ENCODE measurements at regions not wholly inside any gene's neighbourhood (a gene's known extent, or its start where the extent isn't known, plus 50 kb on each side); places are given as distances from the start of the nearest gene placed in this dataset.

- TF ChIP-seq CTCF (IDR thresholded peaks at IDR 0.05) (no peak), IRF2 (CRISPR knock-in tag; IDR thresholded peaks at IDR 0.05; ENCODE audit: borderline replicate concordance, low read depth) (no peak)
- TF ChIP-seq, protein P1, sequence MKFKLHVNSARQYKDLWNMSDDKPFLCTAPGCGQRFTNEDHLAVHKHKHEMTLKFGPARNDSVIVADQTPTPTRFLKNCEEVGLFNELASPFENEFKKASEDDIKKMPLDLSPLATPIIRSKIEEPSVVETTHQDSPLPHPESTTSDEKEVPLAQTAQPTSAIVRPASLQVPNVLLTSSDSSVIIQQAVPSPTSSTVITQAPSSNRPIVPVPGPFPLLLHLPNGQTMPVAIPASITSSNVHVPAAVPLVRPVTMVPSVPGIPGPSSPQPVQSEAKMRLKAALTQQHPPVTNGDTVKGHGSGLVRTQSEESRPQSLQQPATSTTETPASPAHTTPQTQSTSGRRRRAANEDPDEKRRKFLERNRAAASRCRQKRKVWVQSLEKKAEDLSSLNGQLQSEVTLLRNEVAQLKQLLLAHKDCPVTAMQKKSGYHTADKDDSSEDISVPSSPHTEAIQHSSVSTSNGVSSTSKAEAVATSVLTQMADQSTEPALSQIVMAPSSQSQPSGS (CRISPR knock-in tag; IDR thresholded peaks at IDR 0.05; ENCODE audit: borderline replicate concordance, low read depth): no peak
These were observed 65.6 kb upstream of the RMST start (continued) for GRCh38 chr12:97397008-97397407.

DNA sequence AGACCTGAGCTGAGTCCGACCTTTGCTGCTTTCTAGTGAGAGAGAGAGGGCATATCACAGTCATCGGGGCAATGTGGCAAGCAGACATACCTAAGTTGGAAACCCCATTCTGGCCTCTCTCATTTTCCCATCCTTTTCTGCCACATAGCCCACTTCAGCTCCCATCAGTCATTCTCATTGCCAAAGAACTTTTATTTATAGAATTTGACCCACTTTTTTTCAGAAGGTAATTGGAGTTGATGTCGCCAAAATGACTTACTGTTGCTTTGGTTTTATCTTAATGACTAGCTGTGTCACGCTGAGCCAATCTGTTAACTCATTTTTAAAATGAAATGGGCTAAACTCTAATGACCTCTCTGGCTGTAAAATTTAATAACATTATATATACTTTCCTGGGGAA, 63.9 kb upstream of the RMST start:
- Mint-ChIP-seq H3K4me3 (no peak overlapping the region), H3K27ac (no peak overlapping the region), H3K27me3 (ENCODE audit: low read depth) (no peaks in the 10 kb centered on the region), H3K9me3 (peaks cover 8% of the 10 kb centered on the region), H3K4me1 (peaks cover 37% of the 10 kb centered on the region), H3K36me3 (peaks cover 6% of the 10 kb centered on the region; the same call in 1 of the 2 replicates)
- ATAC-seq (no peak), DNase-seq (ENCODE audit: low spot score) (no peak)
- ChIA-PET POLR2A (no interaction called here), CTCF (interaction anchor here (2.5 kb wide), 1 partner anchor 408 kb away, joined by 6 read pairs; no protein-coding TSS in a partner anchor)
- TF ChIP-seq ZMAT4 (CRISPR knock-in tag; IDR thresholded peaks at IDR 0.05) (no peak), EMX1 (CRISPR knock-in tag; IDR thresholded peaks at IDR 0.05) (no peak), ZNF138 (CRISPR knock-in tag; conservative IDR thresholded peaks at IDR 0.05) (no peak), ZNF263 (CRISPR knock-in tag; IDR thresholded peaks at IDR 0.05; ENCODE audit: low read depth) (no peak), OVOL2 (CRISPR knock-in tag; IDR thresholded peaks at IDR 0.05; ENCODE audit: borderline replicate concordance) (no peak), ZBTB43 (CRISPR knock-in tag; IDR thresholded peaks at IDR 0.05) (no peak), ZNF121 (CRISPR knock-in tag; IDR thresholded peaks at IDR 0.05) (no peak), FOXP1 (CRISPR knock-in tag; IDR thresholded peaks at IDR 0.05; ENCODE audit: borderline replicate concordance) (no peak), MLX (CRISPR knock-in tag; IDR thresholded peaks at IDR 0.05) (no peak)
- TF ChIP-seq, protein P2, sequence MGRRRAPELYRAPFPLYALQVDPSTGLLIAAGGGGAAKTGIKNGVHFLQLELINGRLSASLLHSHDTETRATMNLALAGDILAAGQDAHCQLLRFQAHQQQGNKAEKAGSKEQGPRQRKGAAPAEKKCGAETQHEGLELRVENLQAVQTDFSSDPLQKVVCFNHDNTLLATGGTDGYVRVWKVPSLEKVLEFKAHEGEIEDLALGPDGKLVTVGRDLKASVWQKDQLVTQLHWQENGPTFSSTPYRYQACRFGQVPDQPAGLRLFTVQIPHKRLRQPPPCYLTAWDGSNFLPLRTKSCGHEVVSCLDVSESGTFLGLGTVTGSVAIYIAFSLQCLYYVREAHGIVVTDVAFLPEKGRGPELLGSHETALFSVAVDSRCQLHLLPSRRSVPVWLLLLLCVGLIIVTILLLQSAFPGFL (CRISPR knock-in tag; IDR thresholded peaks at IDR 0.05; ENCODE audit: borderline replicate concordance): no peak
- TF ChIP-seq, protein P3, sequence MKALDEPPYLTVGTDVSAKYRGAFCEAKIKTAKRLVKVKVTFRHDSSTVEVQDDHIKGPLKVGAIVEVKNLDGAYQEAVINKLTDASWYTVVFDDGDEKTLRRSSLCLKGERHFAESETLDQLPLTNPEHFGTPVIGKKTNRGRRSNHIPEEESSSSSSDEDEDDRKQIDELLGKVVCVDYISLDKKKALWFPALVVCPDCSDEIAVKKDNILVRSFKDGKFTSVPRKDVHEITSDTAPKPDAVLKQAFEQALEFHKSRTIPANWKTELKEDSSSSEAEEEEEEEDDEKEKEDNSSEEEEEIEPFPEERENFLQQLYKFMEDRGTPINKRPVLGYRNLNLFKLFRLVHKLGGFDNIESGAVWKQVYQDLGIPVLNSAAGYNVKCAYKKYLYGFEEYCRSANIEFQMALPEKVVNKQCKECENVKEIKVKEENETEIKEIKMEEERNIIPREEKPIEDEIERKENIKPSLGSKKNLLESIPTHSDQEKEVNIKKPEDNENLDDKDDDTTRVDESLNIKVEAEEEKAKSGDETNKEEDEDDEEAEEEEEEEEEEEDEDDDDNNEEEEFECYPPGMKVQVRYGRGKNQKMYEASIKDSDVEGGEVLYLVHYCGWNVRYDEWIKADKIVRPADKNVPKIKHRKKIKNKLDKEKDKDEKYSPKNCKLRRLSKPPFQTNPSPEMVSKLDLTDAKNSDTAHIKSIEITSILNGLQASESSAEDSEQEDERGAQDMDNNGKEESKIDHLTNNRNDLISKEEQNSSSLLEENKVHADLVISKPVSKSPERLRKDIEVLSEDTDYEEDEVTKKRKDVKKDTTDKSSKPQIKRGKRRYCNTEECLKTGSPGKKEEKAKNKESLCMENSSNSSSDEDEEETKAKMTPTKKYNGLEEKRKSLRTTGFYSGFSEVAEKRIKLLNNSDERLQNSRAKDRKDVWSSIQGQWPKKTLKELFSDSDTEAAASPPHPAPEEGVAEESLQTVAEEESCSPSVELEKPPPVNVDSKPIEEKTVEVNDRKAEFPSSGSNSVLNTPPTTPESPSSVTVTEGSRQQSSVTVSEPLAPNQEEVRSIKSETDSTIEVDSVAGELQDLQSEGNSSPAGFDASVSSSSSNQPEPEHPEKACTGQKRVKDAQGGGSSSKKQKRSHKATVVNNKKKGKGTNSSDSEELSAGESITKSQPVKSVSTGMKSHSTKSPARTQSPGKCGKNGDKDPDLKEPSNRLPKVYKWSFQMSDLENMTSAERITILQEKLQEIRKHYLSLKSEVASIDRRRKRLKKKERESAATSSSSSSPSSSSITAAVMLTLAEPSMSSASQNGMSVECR (CRISPR knock-in tag; IDR thresholded peaks at IDR 0.05; ENCODE audit: borderline replicate concordance): no peak
- TF ChIP-seq, protein P4, sequence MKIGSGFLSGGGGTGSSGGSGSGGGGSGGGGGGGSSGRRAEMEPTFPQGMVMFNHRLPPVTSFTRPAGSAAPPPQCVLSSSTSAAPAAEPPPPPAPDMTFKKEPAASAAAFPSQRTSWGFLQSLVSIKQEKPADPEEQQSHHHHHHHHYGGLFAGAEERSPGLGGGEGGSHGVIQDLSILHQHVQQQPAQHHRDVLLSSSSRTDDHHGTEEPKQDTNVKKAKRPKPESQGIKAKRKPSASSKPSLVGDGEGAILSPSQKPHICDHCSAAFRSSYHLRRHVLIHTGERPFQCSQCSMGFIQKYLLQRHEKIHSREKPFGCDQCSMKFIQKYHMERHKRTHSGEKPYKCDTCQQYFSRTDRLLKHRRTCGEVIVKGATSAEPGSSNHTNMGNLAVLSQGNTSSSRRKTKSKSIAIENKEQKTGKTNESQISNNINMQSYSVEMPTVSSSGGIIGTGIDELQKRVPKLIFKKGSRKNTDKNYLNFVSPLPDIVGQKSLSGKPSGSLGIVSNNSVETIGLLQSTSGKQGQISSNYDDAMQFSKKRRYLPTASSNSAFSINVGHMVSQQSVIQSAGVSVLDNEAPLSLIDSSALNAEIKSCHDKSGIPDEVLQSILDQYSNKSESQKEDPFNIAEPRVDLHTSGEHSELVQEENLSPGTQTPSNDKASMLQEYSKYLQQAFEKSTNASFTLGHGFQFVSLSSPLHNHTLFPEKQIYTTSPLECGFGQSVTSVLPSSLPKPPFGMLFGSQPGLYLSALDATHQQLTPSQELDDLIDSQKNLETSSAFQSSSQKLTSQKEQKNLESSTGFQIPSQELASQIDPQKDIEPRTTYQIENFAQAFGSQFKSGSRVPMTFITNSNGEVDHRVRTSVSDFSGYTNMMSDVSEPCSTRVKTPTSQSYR (CRISPR knock-in tag; IDR thresholded peaks at IDR 0.05): no peak

Data from WTC11 (cell line).